Kidney (tissue), 13 donors: ENCODE measurements at regions not wholly inside any gene's neighbourhood (a gene's known extent, or its start where the extent isn't known, plus 50 kb on each side); places are given as distances from the start of the nearest gene placed in this dataset.

Experiments
- DNase-seq, 5 donors: peaks; one replicate each; pipeline ENCODE4 v3.0.0-alpha.2; 2013 to 2020
- FAIRE-seq: peaks from 2 replicates; lab custom pipeline; 2012; peaks lifted over from hg19 to GRCh38; lab: Jason Lieb, UNC
- H3K27ac ChIP-seq, 2 donors: one replicate each; pipeline ENCODE4 v1.7.0; 2013; ENCODE audit warnings: low read depth in 2 of 2, low read length in 2 of 2, inconsistent platforms in 1 of 2
- H3K27me3 ChIP-seq: one replicate; pipeline ENCODE4 v1.7.1; 2013; ENCODE audit warnings: low read length, inconsistent platforms; ENCODE audit not compliant: control insufficient read depth, insufficient read depth
- H3K36me3 ChIP-seq, 3 donors: one replicate each; pipeline versions ENCODE4 v1.7.0 to v1.7.1; 2013; ENCODE audit warnings: low read length in 3 of 3, control low read depth in 1 of 3, inconsistent platforms in 1 of 3; ENCODE audit not compliant: insufficient read depth in 3 of 3, control insufficient read depth in 2 of 3
- H3K4me1 ChIP-seq, 3 donors: one replicate each; pipeline versions ENCODE4 v1.7.0 to v1.7.1; 2013; ENCODE audit warnings: low read length in 3 of 3, inconsistent platforms in 1 of 3, low read depth in 1 of 3; ENCODE audit not compliant: control insufficient read depth in 2 of 3, insufficient read depth in 2 of 3
- H3K4me3 ChIP-seq, 3 donors: one replicate each; pipeline versions ENCODE4 v1.7.0 to v1.8.1; 2013; ENCODE audit warnings: low read length in 3 of 3, control low read depth in 1 of 3, inconsistent platforms in 1 of 3
- H3K9ac ChIP-seq, 3 donors: one replicate each; pipeline versions ENCODE4 v1.7.0 to v1.7.1; 2013; ENCODE audit warnings: low read length in 3 of 3, control low read depth in 1 of 3, inconsistent platforms in 1 of 3
- H3K9me3 ChIP-seq, 3 donors: one replicate each; pipeline versions ENCODE4 v1.7.0 to v1.7.1; 2013; ENCODE audit warnings: low read length in 3 of 3, control low read depth in 1 of 3, inconsistent platforms in 1 of 3; ENCODE audit not compliant: control insufficient read depth in 2 of 3, insufficient read depth in 1 of 3
- CTCF ChIP-seq: IDR thresholded peaks from 3 replicates; pipeline ENCODE4 v1.5.1; 2012; ENCODE audit warnings: mild to moderate bottlenecking, moderate library complexity, borderline replicate concordance; ENCODE audit not compliant: insufficient read depth; ENCODE audit errors: extremely low read depth
- intact Hi-C: fragments of 100-400 bp; cut with DNase I; formaldehyde crosslinking; loops from one replicate; pipeline ENCODE4 v1.11.1; 2022
- donor health status: control.
- donor health status: control.
- donor health status: control.
- donor health status: control.
- donor health status: control.
- donor health status: DM: yes; HTN: yes; CAD: no.
- donor health status: Normal renal cell carcinoma (clear cell type).

- Histone ChIP-seq H3K4me3 (no peak overlapping the region), H3K4me1 (no peaks in the 10 kb centered on the region), H3K27me3 (no peaks in the 10 kb centered on the region), H3K36me3 (no peaks in the 10 kb centered on the region), H3K9me3 (no peaks in the 10 kb centered on the region), H3K27ac (no peak overlapping the region), H3K9ac (no peak overlapping the region)
- FAIRE-seq (no peak), DNase-seq (no peak)
- intact Hi-C loops = no loop called here
- TF ChIP-seq CTCF = no peak
Observed at GRCh38 chr11:46202149-46202548, 75.3 kb upstream of the CREB3L1 start.

- H3K27me3 ChIP-seq = no peaks in the 10 kb centered on the region
- no peak overlapping the region for H3K9ac ChIP-seq
- H3K9me3 ChIP-seq = no peaks in the 10 kb centered on the region
- no peak overlapping the region for H3K27ac ChIP-seq
- no peaks in the 10 kb centered on the region for H3K4me1 ChIP-seq
- FAIRE-seq (no peak), DNase-seq (no peak)
- H3K36me3 ChIP-seq = no peaks in the 10 kb centered on the region
- no peak overlapping the region for H3K4me3 ChIP-seq
- TF ChIP-seq CTCF = no peak
- intact Hi-C loops = no loop called here
Observed at GRCh38 chr11:46200537-46201281, 76.8 kb upstream of the CREB3L1 start.

GRCh38 chr11:46198245-46199240, 77.3 kb upstream of the PHF21A start:
- FAIRE-seq (no peak), DNase-seq (no peak)
- Histone ChIP-seq H3K27me3 (no peaks in the 10 kb centered on the region), H3K4me3 (no peak overlapping the region), H3K4me1 (no peaks in the 10 kb centered on the region), H3K36me3 (no peaks in the 10 kb centered on the region), H3K9me3 (no peaks in the 10 kb centered on the region), H3K9ac (no peak overlapping the region), H3K27ac (no peak overlapping the region)
- intact Hi-C loops = no loop called here
- TF ChIP-seq CTCF = no peak
